Uterus (tissue), 3 donors: ENCODE measurements at regions not wholly inside any gene's neighbourhood (a gene's known extent, or its start where the extent isn't known, plus 50 kb on each side); places are given as distances from the start of the nearest gene placed in this dataset.

ENCODE experiments used
- DNase-seq, 2 donors: peaks; one replicate each; pipeline ENCODE4 v3.0.0-alpha.2; 2019 to 2020
- H3K27ac ChIP-seq, 2 donors: fragments of 200-600 bp; sonication (generic); 1 replicate in 1 of 2; 2 replicates in 1 of 2; pipeline ENCODE4 v1.5.1; 2016 to 2018
- H3K27me3 ChIP-seq, 2 donors: fragments of 200-600 bp; sonication (generic); one replicate each; pipeline ENCODE4 v1.5.1; 2018 to 2019; ENCODE audit warnings: control low read depth in 1 of 2
- H3K36me3 ChIP-seq, 2 donors: fragments of 200-600 bp; sonication (generic); one replicate each; pipeline ENCODE4 v1.5.1; 2019; ENCODE audit warnings: control low read depth in 1 of 2
- H3K4me1 ChIP-seq, 2 donors: fragments of 200-600 bp; sonication (generic); one replicate each; pipeline ENCODE4 v1.5.1; 2018 to 2019; ENCODE audit warnings: control low read depth in 1 of 2
- H3K4me3 ChIP-seq, 2 donors: fragments of 200-600 bp; sonication (generic); 1 replicate in 1 of 2; 2 replicates in 1 of 2; pipeline ENCODE4 v1.5.1; 2018 to 2019; ENCODE audit warnings: mild to moderate bottlenecking in 1 of 2
- H3K9me3 ChIP-seq, 2 donors: fragments of 200-600 bp; sonication (generic); one replicate each; pipeline ENCODE4 v1.5.1; 2019; ENCODE audit warnings: control low read depth in 1 of 2
- CTCF ChIP-seq, 4 experiments: fragments of 200-600 bp in 2 of 4; fragments of 450-650 bp in 2 of 4; sonication (generic) in 2 of 4; IDR thresholded peaks; one replicate each; pipeline ENCODE4 v1.5.1; 2016 to 2019; ENCODE audit warnings: antibody characterized with exemption in 4 of 4, mild to moderate bottlenecking in 2 of 4, moderate library complexity in 1 of 4
- POLR2A ChIP-seq, 2 donors: fragments of 450-650 bp; IDR thresholded peaks; one replicate each; pipeline ENCODE4 v1.6.1; 2016; ENCODE audit warnings: antibody characterized with exemption in 2 of 2, mild to moderate bottlenecking in 1 of 2, moderate library complexity in 1 of 2
- intact Hi-C: fragments of 100-400 bp; cut with DNase I; formaldehyde crosslinking; loops from one replicate; pipeline ENCODE4 v1.15.1; 2023; ENCODE audit warnings: low total_unique reads
- donor health status: DM: yes; HTN: yes; CAD: no.

- no peaks in the 10 kb centered on the region for H3K27me3 ChIP-seq
- TF ChIP-seq CTCF (IDR thresholded peaks at IDR 0.05), result no peak
- no peak for TF ChIP-seq POLR2A (IDR thresholded peaks at IDR 0.05)
- no peak overlapping the region for H3K27ac ChIP-seq
- no peaks in the 10 kb centered on the region for H3K4me1 ChIP-seq
- intact Hi-C loops, result no loop called here
- H3K9me3 ChIP-seq, result no peaks in the 10 kb centered on the region
- no peak for DNase-seq
- H3K4me3 ChIP-seq, result no peak overlapping the region
- H3K36me3 ChIP-seq, result no peaks in the 10 kb centered on the region
Observed at GRCh38 chr17:13918247-13918646, 151.1 kb upstream of the COX10 start.

- no peak overlapping the region for H3K27ac ChIP-seq
- H3K36me3 ChIP-seq, result no peaks in the 10 kb centered on the region
- intact Hi-C loops, result no loop called here
- no peak overlapping the region for H3K4me3 ChIP-seq
- no peaks in the 10 kb centered on the region for H3K27me3 ChIP-seq
- H3K4me1 ChIP-seq, result no peaks in the 10 kb centered on the region
- H3K9me3 ChIP-seq, result no peaks in the 10 kb centered on the region
- no peak for TF ChIP-seq CTCF (IDR thresholded peaks at IDR 0.05)
- TF ChIP-seq POLR2A (IDR thresholded peaks at IDR 0.05), result no peak
- no peak for DNase-seq
Observed at GRCh38 chr17:13919818-13920217, 149.5 kb upstream of the COX10 start.

- intact Hi-C loops, result no loop called here
- H3K4me3 ChIP-seq, result no peak overlapping the region
- no peaks in the 10 kb centered on the region for H3K36me3 ChIP-seq
- DNase-seq, result no peak
- H3K4me1 ChIP-seq, result no peaks in the 10 kb centered on the region
- H3K27ac ChIP-seq, result no peak overlapping the region
- no peaks in the 10 kb centered on the region for H3K27me3 ChIP-seq
- H3K9me3 ChIP-seq, result no peaks in the 10 kb centered on the region
- TF ChIP-seq CTCF (IDR thresholded peaks at IDR 0.05) (no peak), POLR2A (IDR thresholded peaks at IDR 0.05) (no peak)
Observed at GRCh38 chr17:13920413-13920812, 148.9 kb upstream of the COX10 start.

GRCh38 chr17:13921841-13922776, 147.2 kb upstream of the COX10 start:
- H3K4me1 ChIP-seq, result no peaks in the 10 kb centered on the region
- DNase-seq, result no peak
- no peak overlapping the region for H3K27ac ChIP-seq
- no peaks in the 10 kb centered on the region for H3K9me3 ChIP-seq
- intact Hi-C loops, result no loop called here
- H3K36me3 ChIP-seq, result no peaks in the 10 kb centered on the region
- no peak for TF ChIP-seq POLR2A (IDR thresholded peaks at IDR 0.05)
- no peak for TF ChIP-seq CTCF (IDR thresholded peaks at IDR 0.05)
- H3K27me3 ChIP-seq, result no peaks in the 10 kb centered on the region
- no peak overlapping the region for H3K4me3 ChIP-seq

- no peaks in the 10 kb centered on the region for H3K4me1 ChIP-seq
- H3K27me3 ChIP-seq, result no peaks in the 10 kb centered on the region
- no peak overlapping the region for H3K27ac ChIP-seq
- H3K4me3 ChIP-seq, result no peak overlapping the region
- DNase-seq, result no peak
- intact Hi-C loops, result no loop called here
- H3K9me3 ChIP-seq, result no peaks in the 10 kb centered on the region
- TF ChIP-seq CTCF (IDR thresholded peaks at IDR 0.05) (no peak), POLR2A (IDR thresholded peaks at IDR 0.05) (no peak)
- no peaks in the 10 kb centered on the region for H3K36me3 ChIP-seq
Observed at GRCh38 chr17:13922885-13923284, 146.4 kb upstream of the COX10 start.
